Natural killer cell (primary cell): ENCODE measurements at regions not wholly inside any gene's neighbourhood (a gene's known extent, or its start where the extent isn't known, plus 50 kb on each side); places are given as distances from the start of the nearest gene placed in this dataset.

Source experiments
- ATAC-seq, 3 donors: fragments of 150-1000 bp in 2 of 3; fragments of 200-7000 bp in 1 of 3; cut with Tn5 transposase; 1 replicate in 1 of 3; 2 replicates in 2 of 3; pipeline ENCODE4 v1.10.0; 2021; ENCODE audit warnings: mild to moderate bottlenecking in 2 of 3, moderate library complexity in 2 of 3
- DNase-seq, 2 donors: peaks; one replicate each; pipeline versions ENCODE4 v3.0.0 to v3.0.0-alpha.2; 2013 to 2021; ENCODE audit warnings: mixed read lengths in 1 of 2
- H3K27ac ChIP-seq: one replicate; pipeline ENCODE4 v1.5.1; 2013; ENCODE audit warnings: mild to moderate bottlenecking, low read length
- H3K27me3 ChIP-seq: one replicate; pipeline ENCODE4 v1.6.1; 2013; ENCODE audit warnings: low read length; ENCODE audit not compliant: control insufficient read depth, insufficient read depth
- H3K36me3 ChIP-seq: one replicate; pipeline ENCODE4 v1.6.1; 2013; ENCODE audit warnings: low read length; ENCODE audit not compliant: control insufficient read depth, insufficient read depth
- H3K4me1 ChIP-seq: one replicate; pipeline ENCODE4 v1.6.1; 2013; ENCODE audit warnings: low read length; ENCODE audit not compliant: control insufficient read depth, insufficient read depth
- H3K4me3 ChIP-seq: one replicate; pipeline ENCODE4 v1.5.1; 2013; ENCODE audit warnings: low read length
- H3K9me3 ChIP-seq: one replicate; pipeline ENCODE4 v1.6.1; 2013; ENCODE audit warnings: low read length; ENCODE audit not compliant: control insufficient read depth, insufficient read depth
- H3K27ac Mint-ChIP-seq, 2 donors: one replicate each; pipeline ENCODE4 v1.8.0; 2022; ENCODE audit warnings: mild to moderate bottlenecking in 2 of 2, mixed read lengths in 2 of 2, moderate library complexity in 1 of 2
- H3K27me3 Mint-ChIP-seq, 2 donors: one replicate each; pipeline ENCODE4 v1.8.0; 2022; ENCODE audit warnings: low read depth in 2 of 2, mixed read lengths in 2 of 2
- H3K36me3 Mint-ChIP-seq: one replicate; pipeline ENCODE4 v1.8.0; 2022; ENCODE audit warnings: mixed read lengths
- H3K4me1 Mint-ChIP-seq, 2 donors: one replicate each; pipeline ENCODE4 v1.8.0; 2022; ENCODE audit warnings: mixed read lengths in 2 of 2
- H3K4me3 Mint-ChIP-seq: one replicate; pipeline ENCODE4 v1.8.0; 2022; ENCODE audit warnings: mild to moderate bottlenecking, moderate library complexity, mixed read lengths
- H3K9me3 Mint-ChIP-seq, 2 donors: one replicate each; pipeline ENCODE4 v1.8.0; 2022; ENCODE audit warnings: mixed read lengths in 2 of 2
- CTCF ChIP-seq: fragments of 200-600 bp; IDR thresholded peaks from one replicate; pipeline ENCODE4 v1.8.0; 2022; ENCODE audit warnings: antibody characterized with exemption
- WGBS: methylation state at CpG from one replicate; pipeline ENCODE4 v1.1.7; 2013; ENCODE audit warnings: missing lambda C conversion rate; ENCODE audit not compliant: insufficient coverage; 5-methylcytosine and 5-hydroxymethylcytosine counted together
- intact Hi-C: fragments of 100-400 bp; cut with micrococcal nuclease; formaldehyde crosslinking; loops from one replicate; pipeline ENCODE4 v1.14.2; 2022

DNA sequence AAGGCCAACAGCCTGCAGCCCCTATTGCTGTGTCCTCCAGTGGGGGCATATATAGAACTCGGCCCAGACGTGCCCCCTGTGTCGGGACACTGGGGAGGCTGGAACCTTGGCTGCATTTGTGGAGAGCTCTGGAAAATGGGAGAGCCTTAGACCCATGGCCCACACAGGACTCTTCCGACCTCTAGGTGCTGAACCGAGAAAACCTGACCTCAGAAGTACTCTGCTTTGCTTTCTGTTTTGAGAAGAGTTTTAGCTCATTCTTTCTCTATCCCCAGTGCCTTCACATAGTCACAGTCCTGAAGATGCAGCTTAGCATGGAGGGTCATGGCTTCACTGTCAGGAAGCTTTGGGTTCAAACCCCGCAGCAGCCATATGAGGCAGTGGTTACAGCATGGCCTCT, 271.8 kb upstream of the B3GAT1 start:
- H3K4me1 ChIP-seq: no peaks in the 10 kb centered on the region
- peaks cover 13 to 14% of the 10 kb centered on the region in 2 donors for H3K27me3 Mint-ChIP-seq
- H3K4me3 Mint-ChIP-seq: no peak overlapping the region
- no peaks in the 10 kb centered on the region for H3K9me3 ChIP-seq
- no peaks in the 10 kb centered on the region for H3K36me3 ChIP-seq
- ATAC-seq (no peak), DNase-seq (no peak)
- no peak overlapping the region for H3K4me3 ChIP-seq
- H3K4me1 Mint-ChIP-seq: no peaks in the 10 kb centered on the region
- H3K27me3 ChIP-seq: no peaks in the 10 kb centered on the region
- H3K27ac Mint-ChIP-seq: no peak overlapping the region
- no peak for TF ChIP-seq CTCF
- no peaks in the 10 kb centered on the region for H3K36me3 Mint-ChIP-seq
- intact Hi-C loops: no loop called here
- WGBS: 83% methylated on average over 6 of the region's 6 CpGs
- no peaks in the 10 kb centered on the region for H3K9me3 Mint-ChIP-seq
- H3K27ac ChIP-seq: no peak overlapping the region

GRCh38 chr11:134682577-134682976, 270.5 kb upstream of the B3GAT1 start:
- H3K4me1 Mint-ChIP-seq: no peaks in the 10 kb centered on the region

DNA sequence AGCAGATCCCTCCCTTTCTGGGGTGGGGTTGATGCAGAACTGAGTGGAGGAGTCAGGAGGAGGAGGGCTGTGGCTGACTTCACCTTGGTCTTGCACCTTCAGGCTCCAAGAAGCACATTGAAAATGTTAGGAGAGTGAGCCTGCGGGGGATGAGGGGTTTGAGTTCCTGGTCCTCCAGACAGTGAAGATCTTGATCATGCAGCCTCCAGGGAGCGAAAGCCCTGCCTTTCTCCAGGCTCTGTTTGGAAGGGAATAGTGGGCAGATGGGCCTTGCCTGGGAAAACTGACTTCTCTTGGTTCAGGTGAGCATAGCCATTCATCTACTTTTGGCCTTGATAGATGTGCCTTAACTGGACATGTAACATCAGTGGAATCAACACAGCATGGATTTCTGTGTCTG, 267.6 kb upstream of the B3GAT1 start:
- no peak for DNase-seq
- Histone ChIP-seq H3K4me3 (no peak overlapping the region), H3K27me3 (no peaks in the 10 kb centered on the region)

More at GRCh38 chr11:134682577-134682976, 270.5 kb upstream of the B3GAT1 start:
- Mint-ChIP-seq H3K27ac (no peak overlapping the region), H3K36me3 (no peaks in the 10 kb centered on the region), H3K9me3 (no peaks in the 10 kb centered on the region), H3K27me3 (peaks cover 11 to 13% of the 10 kb centered on the region in 2 donors), H3K4me3 (no peak overlapping the region)
- no peak overlapping the region for H3K27ac ChIP-seq
- H3K36me3 ChIP-seq: no peaks in the 10 kb centered on the region
- no peaks in the 10 kb centered on the region for H3K4me1 ChIP-seq
- no peak for TF ChIP-seq CTCF
- H3K9me3 ChIP-seq: no peaks in the 10 kb centered on the region
- intact Hi-C loops: no loop called here
- no peak for ATAC-seq
- no peak overlapping the region for H3K4me3 ChIP-seq
- no peaks in the 10 kb centered on the region for H3K27me3 ChIP-seq
- no peak for DNase-seq
- WGBS: 88% methylated on average over 11 of the region's 12 CpGs

More for the DNA sequence above, 267.6 kb upstream of the B3GAT1 start:
- Mint-ChIP-seq H3K9me3 (no peaks in the 10 kb centered on the region), H3K36me3 (no peaks in the 10 kb centered on the region), H3K4me3 (no peak overlapping the region), H3K4me1 (no peaks in the 10 kb centered on the region), H3K27ac (no peak overlapping the region), H3K27me3 (peaks cover 11 to 13% of the 10 kb centered on the region in 2 donors)
- no peaks in the 10 kb centered on the region for H3K9me3 ChIP-seq
- no peak overlapping the region for H3K27ac ChIP-seq
- ATAC-seq: no peak
- intact Hi-C loops: no loop called here
- H3K4me1 ChIP-seq: no peaks in the 10 kb centered on the region
- 92% methylated on average over 2 of the region's 2 CpGs for WGBS
- no peak for TF ChIP-seq CTCF
- H3K36me3 ChIP-seq: no peaks in the 10 kb centered on the region
